Right lobe of liver (tissue), 4 donors: ENCODE measurements at regions not wholly inside any gene's neighbourhood (a gene's known extent, or its start where the extent isn't known, plus 50 kb on each side); places are given as distances from the start of the nearest gene placed in this dataset.

Experiments
- POLR2A ChIP-seq: fragments of 450-650 bp; IDR thresholded peaks from one replicate; pipeline ENCODE4 v1.6.1; 2017; ENCODE audit warnings: antibody characterized with exemption, mild to moderate bottlenecking
- TF ChIP-seq, protein P1 (sequence below), 4 donors: fragments of 200-600 bp in 3 of 4; fragments of 450-650 bp in 1 of 4; IDR thresholded peaks; one replicate each; pipeline versions ENCODE4 v1.5.1 to v1.8.0; 2016 to 2022; ENCODE audit warnings: antibody characterized with exemption in 4 of 4, mild to moderate bottlenecking in 2 of 4
- donor health status: DM: no; HTN: no; CAD: no.
- donor health status: DM: no; HTN: no; CAD: no.
- donor health status: DM: no; HTN: yes; CAD: no.

DNA sequence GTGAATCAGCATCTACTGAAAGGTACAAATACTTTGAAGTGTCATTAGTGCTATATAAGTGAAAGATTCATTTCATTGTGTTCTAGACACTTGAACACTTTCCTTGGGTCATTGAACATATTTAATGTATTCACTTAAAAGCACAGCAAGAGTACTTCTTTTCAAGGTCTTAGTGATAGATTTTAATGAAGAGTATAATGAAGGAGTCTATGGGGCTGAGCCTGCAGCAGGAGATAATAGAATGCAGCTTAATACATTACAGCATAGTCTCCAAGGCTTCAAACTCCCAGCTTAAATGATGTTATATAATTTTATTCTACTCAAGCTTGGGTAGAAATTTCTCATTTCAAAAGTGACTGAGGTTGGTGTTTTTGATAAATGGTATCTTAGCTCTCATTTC, 66.1 kb upstream of the VEGFC start:
- TF ChIP-seq, protein P1, sequence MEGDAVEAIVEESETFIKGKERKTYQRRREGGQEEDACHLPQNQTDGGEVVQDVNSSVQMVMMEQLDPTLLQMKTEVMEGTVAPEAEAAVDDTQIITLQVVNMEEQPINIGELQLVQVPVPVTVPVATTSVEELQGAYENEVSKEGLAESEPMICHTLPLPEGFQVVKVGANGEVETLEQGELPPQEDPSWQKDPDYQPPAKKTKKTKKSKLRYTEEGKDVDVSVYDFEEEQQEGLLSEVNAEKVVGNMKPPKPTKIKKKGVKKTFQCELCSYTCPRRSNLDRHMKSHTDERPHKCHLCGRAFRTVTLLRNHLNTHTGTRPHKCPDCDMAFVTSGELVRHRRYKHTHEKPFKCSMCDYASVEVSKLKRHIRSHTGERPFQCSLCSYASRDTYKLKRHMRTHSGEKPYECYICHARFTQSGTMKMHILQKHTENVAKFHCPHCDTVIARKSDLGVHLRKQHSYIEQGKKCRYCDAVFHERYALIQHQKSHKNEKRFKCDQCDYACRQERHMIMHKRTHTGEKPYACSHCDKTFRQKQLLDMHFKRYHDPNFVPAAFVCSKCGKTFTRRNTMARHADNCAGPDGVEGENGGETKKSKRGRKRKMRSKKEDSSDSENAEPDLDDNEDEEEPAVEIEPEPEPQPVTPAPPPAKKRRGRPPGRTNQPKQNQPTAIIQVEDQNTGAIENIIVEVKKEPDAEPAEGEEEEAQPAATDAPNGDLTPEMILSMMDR (IDR thresholded peaks at IDR 0.05) = no peak
- TF ChIP-seq POLR2A = no peak
